ENCODE measurements at regions not wholly inside any gene's neighbourhood (a gene's known extent, or its start where the extent isn't known, plus 50 kb on each side); places are given as distances from the start of the nearest gene placed in this dataset.
"Not testable (repeated sequence)": the region's sequence is repeated elsewhere in the genome, so short reads cannot be mapped to it uniquely, and the experiment has no call there.

GRCh38 chr4:91997045-91997444, 306.7 kb upstream of the GRID2 start:
- no peak for DNase-seq (ENCODE audit: low read depth)

- no peak for DNase-seq (ENCODE audit: low read depth)
These were observed 290.6 kb upstream of the GRID2 start for GRCh38 chr4:92012899-92013867.

GRCh38 chr4:92014067-92014466, 289.7 kb upstream of the GRID2 start:
- no peak for DNase-seq (ENCODE audit: low read depth)

GRCh38 chr4:92021203-92021602, 282.6 kb upstream of the GRID2 start:
- no peak for DNase-seq (ENCODE audit: low read depth)

DNA sequence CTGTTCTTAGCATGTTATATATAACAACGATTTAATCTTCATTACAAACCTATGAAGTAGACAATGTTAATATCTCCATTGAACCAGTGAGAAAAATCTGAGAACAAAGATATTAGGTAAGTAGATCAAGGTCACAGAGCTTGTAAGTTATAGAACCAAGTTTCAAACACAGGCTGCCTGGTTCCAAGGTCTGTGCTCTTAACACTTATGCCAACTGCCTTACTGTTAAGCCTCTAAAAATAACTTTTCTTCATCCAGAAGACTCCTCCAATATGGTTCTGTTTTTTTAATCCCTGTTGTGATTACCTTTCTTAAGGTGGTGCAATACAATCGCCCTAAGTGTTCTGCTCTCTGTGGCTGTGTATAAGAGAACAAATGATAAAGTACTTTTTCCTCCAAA, 282.0 kb upstream of the GRID2 start:
- no peak for DNase-seq (ENCODE audit: low read depth)

GRCh38 chr4:92028830-92029229, 274.9 kb upstream of the GRID2 start:
- not testable (repeated sequence) for DNase-seq (ENCODE audit: low read depth)

DNA sequence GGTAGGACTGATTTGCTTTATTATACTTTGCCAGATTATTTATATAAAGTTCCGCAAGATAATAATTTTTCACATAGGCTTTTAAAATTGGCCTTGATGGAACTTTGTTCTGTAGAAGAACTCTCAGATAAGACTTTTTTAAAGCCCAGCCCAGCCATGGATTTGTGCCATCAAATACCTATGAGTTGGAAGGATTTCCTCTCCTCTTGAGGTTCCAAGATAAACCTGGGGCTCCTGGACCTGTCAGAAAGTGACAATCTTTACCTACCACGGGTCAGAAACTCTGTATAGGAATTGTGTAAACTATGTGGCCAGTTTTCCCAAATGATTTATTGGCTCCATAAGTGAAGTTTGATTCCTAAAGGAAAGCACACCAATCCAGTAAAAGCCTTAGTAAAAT, 271.9 kb upstream of the GRID2 start:
- no peak for DNase-seq (ENCODE audit: low read depth)

DNA sequence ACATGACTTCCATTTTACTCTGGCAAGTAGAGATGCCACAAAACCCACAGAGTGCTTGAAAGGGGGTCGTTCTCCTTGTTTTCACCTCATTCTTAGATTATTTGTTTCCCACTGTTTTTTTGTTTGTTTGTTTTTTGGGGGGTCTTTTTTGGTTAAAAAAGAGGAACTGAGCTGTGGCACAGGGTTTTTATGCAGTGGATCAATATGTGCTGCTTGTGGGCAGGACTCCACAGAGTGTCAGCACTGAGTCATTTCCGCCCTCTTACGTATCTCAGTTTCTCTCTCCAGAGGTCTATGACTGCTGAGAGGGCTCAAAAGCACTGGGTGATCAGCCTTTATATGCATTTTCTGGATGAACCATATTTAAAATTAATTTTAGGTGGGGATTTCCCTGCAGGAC, 268.1 kb upstream of the GRID2 start:
- no peak for DNase-seq (ENCODE audit: low read depth)

DNA sequence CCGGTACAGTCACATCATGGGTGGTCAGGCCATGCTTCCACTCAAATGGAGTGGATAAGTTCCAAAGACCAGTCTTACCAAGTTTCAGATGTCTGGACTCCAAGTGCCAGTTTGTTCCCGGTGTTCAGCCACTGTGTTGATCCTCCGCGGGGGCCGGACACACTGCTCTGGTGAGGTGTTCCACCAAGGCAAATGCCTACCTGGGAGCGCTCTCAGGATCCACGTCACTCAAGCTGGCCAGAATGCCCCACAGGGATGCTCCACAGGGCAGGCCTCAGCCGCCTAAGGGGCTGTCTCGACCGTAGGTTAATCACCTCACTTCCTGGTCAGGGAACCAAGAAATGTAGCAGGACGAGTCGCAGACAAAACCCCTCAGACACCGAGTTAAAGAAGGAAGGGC, 258.0 kb upstream of the GRID2 start:
- no peak for DNase-seq (ENCODE audit: low read depth)

GRCh38 chr4:92047209-92047875, 256.4 kb upstream of the GRID2 start:
- DNase-seq (ENCODE audit: low read depth), result no peak

DNA sequence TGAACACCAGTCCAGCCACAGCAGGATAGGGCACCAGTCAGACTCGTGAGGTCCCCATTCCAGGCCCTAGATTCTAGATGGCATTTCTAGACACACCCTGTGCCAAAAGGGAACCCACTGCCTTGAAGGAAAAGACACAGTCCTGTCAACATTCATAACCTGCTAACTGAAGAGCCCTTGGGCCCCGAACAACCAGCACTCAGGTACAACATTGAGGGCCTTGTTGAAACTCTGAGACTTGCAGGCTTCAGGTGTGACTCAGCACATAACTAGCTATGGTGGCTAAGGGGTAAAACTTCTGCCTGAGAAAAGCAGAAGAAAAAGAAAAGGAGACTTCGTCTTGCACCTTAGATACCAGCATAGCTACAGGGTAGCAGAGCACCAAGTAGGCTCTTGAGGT, 252.9 kb upstream of the GRID2 start:
- no peak for DNase-seq (ENCODE audit: low read depth)

GRCh38 chr4:92059615-92060014, 244.2 kb upstream of the GRID2 start:
- no peak for DNase-seq (ENCODE audit: low read depth)

DNA sequence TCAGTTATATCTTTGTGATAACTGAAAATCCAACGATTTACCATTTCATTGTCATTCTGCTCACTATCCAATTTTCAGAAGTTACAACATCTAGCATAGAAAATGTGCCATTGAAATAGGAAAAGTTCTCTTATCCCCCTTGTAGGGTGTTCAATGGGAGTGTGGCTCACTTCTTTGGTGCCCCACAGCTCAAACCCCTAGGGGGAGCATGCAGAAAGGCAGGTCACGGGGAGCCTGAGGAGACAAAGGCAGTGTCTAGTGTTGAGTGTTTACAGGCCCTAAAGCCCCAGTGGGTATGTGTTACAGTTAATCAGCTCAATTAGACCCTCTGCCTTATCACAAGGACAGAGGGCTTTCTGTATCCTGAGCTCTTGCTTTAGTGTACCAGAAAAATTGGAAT, 243.4 kb upstream of the GRID2 start:
- no peak for DNase-seq (ENCODE audit: low read depth)

DNA sequence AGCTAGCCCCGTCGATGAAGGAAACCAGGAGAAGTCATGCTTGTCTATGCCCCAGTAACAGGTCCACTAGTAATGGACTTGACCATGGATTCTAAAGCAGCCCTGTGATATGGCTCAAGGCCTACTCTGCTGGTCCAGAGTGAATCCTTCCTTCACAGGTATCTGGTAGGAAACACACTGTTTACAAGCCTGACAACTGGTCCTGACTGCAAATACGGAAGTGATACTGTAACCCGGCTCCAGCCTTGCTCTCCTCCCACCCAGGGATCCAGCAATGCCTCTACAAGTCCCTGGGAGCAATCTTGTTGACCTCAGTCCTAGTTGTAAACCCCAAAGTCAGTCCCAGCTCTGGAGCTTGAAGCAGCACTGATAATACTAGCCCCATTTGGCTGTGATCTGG, 239.2 kb upstream of the GRID2 start:
- DNase-seq (ENCODE audit: low read depth), result no peak

DNA sequence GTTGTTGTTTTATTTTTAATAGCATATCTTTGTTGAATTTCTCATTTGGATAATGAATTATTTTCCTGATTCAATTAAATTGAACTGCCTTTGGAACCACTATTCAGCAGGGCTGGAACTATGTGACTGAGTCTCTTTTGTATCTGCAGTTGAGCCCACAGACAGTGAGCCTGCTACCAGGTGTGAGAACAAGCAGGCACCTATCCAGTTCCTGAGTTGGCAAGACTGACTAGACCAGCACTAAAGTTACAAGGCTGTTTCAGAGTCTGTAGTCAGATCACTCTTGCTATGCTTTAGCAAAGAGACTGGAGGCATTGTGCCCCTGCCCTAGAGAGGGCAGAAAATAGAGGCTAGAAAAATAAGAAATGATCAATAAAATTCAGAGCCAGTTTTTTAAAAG, 237.3 kb upstream of the GRID2 start:
- no peak for DNase-seq (ENCODE audit: low read depth)

GRCh38 chr4:92071587-92071986, 232.2 kb upstream of the GRID2 start:
- DNase-seq (ENCODE audit: low read depth), result no peak

DNA sequence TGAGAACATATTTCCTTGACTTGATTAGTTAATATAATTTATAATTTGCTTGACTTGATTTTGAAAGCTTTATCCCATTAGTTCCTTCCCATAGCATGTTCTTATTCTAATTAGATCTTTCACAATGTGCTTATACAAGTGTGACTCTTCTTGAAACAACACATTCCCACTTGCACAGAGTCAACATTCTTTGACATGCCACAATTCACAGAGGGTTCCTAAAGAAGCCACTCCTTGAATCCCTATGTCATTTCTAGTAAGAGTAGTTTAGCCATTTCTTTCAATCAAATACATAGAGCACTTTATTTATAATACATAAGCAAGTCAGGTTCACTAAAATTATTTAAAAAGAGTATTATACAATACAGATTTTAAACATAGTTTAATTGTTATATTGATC, 228.9 kb upstream of the GRID2 start:
- DNase-seq (ENCODE audit: low read depth), result no peak

GRCh38 chr4:92090887-92091286, 212.9 kb upstream of the GRID2 start:
- no peak for DNase-seq (ENCODE audit: low read depth)

- DNase-seq (ENCODE audit: low read depth), result no peak
These were observed 212.4 kb upstream of the GRID2 start for GRCh38 chr4:92091335-92091734.

DNA sequence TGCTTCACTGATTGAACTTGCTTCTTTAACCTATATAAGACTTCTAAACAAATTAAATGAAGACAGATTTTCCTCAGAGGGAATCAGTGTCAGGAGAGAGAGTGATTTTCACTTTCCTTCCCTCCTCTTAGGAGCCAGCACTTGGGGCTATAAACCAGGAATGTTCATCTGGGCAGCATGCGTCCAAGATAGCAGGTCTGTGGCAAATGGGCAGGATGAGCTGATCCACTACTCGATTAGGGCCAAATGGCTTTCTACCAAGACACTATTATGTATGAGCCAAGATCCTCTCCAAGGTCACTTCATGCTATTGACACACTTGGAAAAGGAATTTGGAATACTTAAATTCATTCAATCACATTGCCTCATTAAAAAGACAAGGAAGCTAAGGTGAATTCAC, 203.9 kb upstream of the GRID2 start:
- DNase-seq (ENCODE audit: low read depth), result no peak

DNA sequence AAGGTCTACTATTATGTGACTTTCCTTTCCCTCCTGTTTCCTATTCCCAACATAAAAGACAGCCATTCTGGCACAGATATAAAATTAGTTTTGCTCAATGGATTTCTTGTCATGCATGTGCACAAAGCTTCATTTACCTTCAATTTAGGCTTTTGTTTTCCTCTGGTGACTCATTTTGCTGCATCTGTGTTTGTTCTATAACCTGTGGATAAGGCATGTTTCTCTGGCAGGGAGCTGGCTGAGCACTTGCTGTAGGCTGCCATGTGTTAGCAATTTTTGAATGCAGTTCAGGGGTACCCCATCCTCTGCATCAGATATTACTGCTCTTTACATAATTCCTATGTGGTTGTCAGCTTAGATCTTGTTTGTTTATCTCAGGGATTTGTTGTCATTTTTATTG, 202.8 kb upstream of the GRID2 start:
- DNase-seq (ENCODE audit: low read depth), result peak; percentile 1

- DNase-seq (ENCODE audit: low read depth), result peak; percentile 17
These were observed 202.0 kb upstream of the GRID2 start for GRCh38 chr4:92101737-92102172.

GRCh38 chr4:92104506-92104905, 199.3 kb upstream of the GRID2 start:
- no peak for DNase-seq (ENCODE audit: low read depth)

Data from iris pigment epithelial cell (primary cell).